Psoas muscle (tissue), 7 donors: ENCODE measurements at regions not wholly inside any gene's neighbourhood (a gene's known extent, or its start where the extent isn't known, plus 50 kb on each side); places are given as distances from the start of the nearest gene placed in this dataset.

ENCODE experiments used
- ATAC-seq, 4 donors: fragments of 200-7000 bp; cut with Tn5 transposase; one replicate each; pipeline ENCODE4 v1.9.1; 2020; ENCODE audit warnings: moderate library complexity in 3 of 4, mild to moderate bottlenecking in 2 of 4
- DNase-seq, 2 donors: peaks; one replicate each; pipeline ENCODE4 v3.0.0-alpha.2; 2020
- H3K27ac ChIP-seq: fragments of 200-600 bp; one replicate; pipeline ENCODE4 v1.8.0; 2022
- H3K27me3 ChIP-seq, 3 donors: fragments of 200-600 bp in 1 of 3; one replicate each; pipeline versions ENCODE4 v1.6.1 to v1.8.0; 2013 to 2022; ENCODE audit warnings: low read length in 2 of 3, mild to moderate bottlenecking in 2 of 3, moderate library complexity in 1 of 3; ENCODE audit not compliant: insufficient read depth in 3 of 3
- H3K36me3 ChIP-seq, 2 donors: fragments of 200-600 bp in 1 of 2; one replicate each; pipeline versions ENCODE4 v1.6.1 to v1.8.0; 2013 to 2022; ENCODE audit warnings: low read depth in 1 of 2, mild to moderate bottlenecking in 1 of 2, moderate library complexity in 1 of 2; ENCODE audit not compliant: insufficient read depth in 1 of 2
- H3K4me1 ChIP-seq: fragments of 200-600 bp; one replicate; pipeline ENCODE4 v1.8.0; 2022
- H3K4me3 ChIP-seq: fragments of 200-600 bp; one replicate; pipeline ENCODE4 v1.8.0; 2022; ENCODE audit warnings: mild to moderate bottlenecking
- H3K9me3 ChIP-seq: fragments of 200-600 bp; one replicate; pipeline ENCODE4 v1.8.0; 2022
- WGBS, 3 donors: extraction: QIAGEN DNeasy Blood & Tissue Kit; methylation state at CpG; one replicate each; pipeline versions ENCODE4 v1.1.6 to v1.1.7; 2013; 5-methylcytosine and 5-hydroxymethylcytosine counted together
- intact Hi-C, 2 donors: fragments of 100-400 bp; cut with DNase I; formaldehyde crosslinking; loops; one replicate each; pipeline versions ENCODE4 v1.11.0 to v1.14.2; 2022
- TF ChIP-seq, protein P1 (sequence below): fragments of 200-600 bp; IDR thresholded peaks from one replicate; pipeline ENCODE4 v1.8.0; 2022; ENCODE audit warnings: antibody characterized with exemption
- donor health status: healthy with polysubstance abuse.
- donor health status: DM: no; HTN: no; CAD: no; lungs with moderate emphysema.
- donor health status: Bipolar disorder and iron deficiency.
- donor health status: healthy.
- donor health status: DM: yes; HTN: yes; CAD: no.
- donor health status: DM: no; HTN: no; CAD: no.
- donor health status: DM: yes; HTN: yes; CAD: no.

DNA sequence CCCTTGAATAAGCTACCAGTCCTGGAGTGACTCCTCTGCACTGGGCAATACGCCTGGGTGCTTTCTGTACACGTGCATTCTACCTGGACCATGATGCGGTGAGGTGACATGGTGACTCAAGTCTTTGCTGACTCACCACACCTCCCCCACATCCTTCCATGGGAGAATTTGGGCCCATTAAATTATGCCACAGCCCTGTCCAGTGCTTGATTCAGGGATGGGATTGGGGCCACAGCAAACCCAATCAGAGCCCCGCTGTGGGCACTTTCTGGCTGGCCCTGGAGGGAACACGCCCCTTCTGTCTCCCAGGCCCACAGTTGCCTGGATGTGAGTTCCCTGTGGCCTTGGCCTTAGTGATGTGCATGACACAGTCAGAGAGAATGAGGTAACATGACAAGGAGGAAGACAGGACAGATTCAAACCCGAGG, 86.9 kb downstream of the LRRC30 start:
- H3K4me3 ChIP-seq = no peak overlapping the region
- no peaks in the 10 kb centered on the region for H3K27me3 ChIP-seq
- no peaks in the 10 kb centered on the region for H3K9me3 ChIP-seq
- DNase-seq (no peak), ATAC-seq (no peak)
- H3K36me3 ChIP-seq = no peaks in the 10 kb centered on the region
- H3K4me1 ChIP-seq = no peaks in the 10 kb centered on the region
- TF ChIP-seq, protein P1, sequence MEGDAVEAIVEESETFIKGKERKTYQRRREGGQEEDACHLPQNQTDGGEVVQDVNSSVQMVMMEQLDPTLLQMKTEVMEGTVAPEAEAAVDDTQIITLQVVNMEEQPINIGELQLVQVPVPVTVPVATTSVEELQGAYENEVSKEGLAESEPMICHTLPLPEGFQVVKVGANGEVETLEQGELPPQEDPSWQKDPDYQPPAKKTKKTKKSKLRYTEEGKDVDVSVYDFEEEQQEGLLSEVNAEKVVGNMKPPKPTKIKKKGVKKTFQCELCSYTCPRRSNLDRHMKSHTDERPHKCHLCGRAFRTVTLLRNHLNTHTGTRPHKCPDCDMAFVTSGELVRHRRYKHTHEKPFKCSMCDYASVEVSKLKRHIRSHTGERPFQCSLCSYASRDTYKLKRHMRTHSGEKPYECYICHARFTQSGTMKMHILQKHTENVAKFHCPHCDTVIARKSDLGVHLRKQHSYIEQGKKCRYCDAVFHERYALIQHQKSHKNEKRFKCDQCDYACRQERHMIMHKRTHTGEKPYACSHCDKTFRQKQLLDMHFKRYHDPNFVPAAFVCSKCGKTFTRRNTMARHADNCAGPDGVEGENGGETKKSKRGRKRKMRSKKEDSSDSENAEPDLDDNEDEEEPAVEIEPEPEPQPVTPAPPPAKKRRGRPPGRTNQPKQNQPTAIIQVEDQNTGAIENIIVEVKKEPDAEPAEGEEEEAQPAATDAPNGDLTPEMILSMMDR = no peak
- intact Hi-C loops = no loop called here
- 86 to 91% (median 89%) methylated on average over 6 of the region's 6 CpGs for WGBS, 3 donors
- no peak overlapping the region for H3K27ac ChIP-seq

DNA sequence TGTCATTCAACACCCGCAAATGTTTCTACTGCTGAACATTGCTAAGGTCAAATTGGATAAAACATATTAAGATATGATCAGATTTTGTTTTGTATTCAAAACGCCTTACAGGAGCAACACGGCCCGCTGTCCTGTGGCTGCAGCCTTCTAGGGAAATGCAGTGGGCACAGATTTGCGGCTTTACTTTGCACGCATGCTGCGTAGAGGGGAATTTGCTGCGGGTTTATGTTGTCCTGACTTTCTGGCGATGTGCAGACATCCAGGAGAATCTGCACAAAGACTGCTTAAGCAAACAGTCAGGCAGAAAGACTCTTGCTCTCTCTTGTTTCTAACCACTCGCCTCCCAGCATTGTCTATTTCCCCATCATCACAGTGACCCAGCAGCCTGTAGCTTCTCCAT, 88.3 kb downstream of the LRRC30 start:
- H3K9me3 ChIP-seq = no peaks in the 10 kb centered on the region
- H3K27me3 ChIP-seq = no peaks in the 10 kb centered on the region
- intact Hi-C loops = no loop called here
- DNase-seq (no peak), ATAC-seq (no peak)
- no peaks in the 10 kb centered on the region for H3K4me1 ChIP-seq
- TF ChIP-seq, protein P1 = no peak
- 78 to 82% (median 80%) methylated on average over 10 of the region's 10 CpGs for WGBS, 3 donors
- no peak overlapping the region for H3K27ac ChIP-seq
- no peaks in the 10 kb centered on the region for H3K36me3 ChIP-seq
- H3K4me3 ChIP-seq = no peak overlapping the region

DNA sequence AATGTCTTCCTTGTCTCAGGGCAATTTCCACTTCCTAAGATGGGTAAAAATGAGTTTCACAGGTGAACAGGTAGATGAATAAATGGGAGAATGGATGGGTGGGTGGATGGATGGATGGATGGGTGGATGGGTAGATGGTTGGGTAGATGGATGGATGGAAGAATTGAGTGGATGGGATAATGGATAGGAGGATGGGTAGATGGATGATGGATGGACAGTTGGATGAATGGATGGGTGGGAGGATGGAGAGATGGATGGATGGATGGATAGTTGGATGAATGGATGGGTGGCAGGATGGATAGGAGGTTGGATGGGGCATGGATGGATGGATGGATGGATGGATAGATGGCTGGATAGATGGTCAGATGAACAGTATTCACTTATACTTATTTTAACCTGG, 90.9 kb downstream of the LRRC30 start:
- Histone ChIP-seq H3K27ac (no peak overlapping the region), H3K27me3 (no peaks in the 10 kb centered on the region), H3K4me3 (no peak overlapping the region), H3K9me3 (no peaks in the 10 kb centered on the region), H3K4me1 (no peaks in the 10 kb centered on the region), H3K36me3 (no peaks in the 10 kb centered on the region)
- no peak for DNase-seq
- ATAC-seq = no peak
- TF ChIP-seq, protein P1 = no peak
- intact Hi-C loops = no loop called here

DNA sequence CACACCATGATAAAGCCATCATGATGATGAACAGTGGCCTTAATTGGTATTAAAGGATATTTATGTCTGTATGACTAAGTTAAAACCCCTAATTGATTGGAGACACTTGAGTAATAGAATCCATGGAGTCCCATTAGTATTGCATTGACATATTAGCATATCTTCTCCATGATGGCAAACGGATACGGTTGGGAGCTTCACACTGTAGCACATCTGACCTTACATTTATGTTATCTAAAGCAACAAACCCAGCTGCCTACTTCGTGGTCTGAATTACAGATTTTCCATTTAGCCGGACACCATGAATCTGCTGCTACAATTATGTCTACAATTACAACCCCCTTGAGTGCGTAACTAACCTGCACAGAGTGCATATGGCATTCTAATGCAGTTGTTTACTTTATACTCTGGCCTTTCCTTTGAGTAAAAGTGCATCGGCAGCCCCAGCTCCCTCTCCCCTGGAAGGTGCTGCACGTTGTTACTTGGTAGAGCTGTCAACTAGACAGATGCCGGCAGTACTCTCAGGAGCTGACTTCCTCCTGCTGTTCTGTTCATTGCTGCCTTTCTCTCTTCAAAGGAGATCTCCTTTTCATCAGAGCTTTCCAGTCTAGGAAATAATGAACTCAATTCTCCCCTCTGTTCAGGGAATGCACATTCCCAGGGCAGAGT, 92.1 kb downstream of the LRRC30 start:
- Histone ChIP-seq H3K27me3 (no peaks in the 10 kb centered on the region), H3K4me3 (no peak overlapping the region), H3K36me3 (no peaks in the 10 kb centered on the region), H3K4me1 (no peaks in the 10 kb centered on the region), H3K27ac (no peak overlapping the region), H3K9me3 (no peaks in the 10 kb centered on the region)
- 26 to 33% (median 33%) methylated on average over 8 of the region's 8 CpGs for WGBS, 3 donors
- no peak for DNase-seq
- ATAC-seq = no peak
- TF ChIP-seq, protein P1 = no peak
- intact Hi-C loops = no loop called here

DNA sequence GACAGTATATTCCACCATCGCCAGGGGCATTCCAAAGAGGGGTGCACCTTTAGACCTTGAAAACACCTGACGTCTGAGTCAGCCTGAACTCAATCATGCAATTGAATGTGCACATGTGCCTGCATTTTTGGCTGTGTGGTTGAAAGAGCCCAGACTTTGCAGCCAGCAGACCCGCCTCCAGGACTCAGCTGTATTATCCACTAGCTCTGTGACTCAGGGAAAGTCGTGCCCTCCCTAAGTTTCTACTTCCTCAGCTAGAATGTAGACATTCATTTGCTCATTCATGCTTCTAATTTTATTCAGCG, 94.2 kb downstream of the LRRC30 start:
- no peak for ATAC-seq
- Histone ChIP-seq H3K27ac (no peak overlapping the region), H3K4me1 (no peaks in the 10 kb centered on the region), H3K36me3 (no peaks in the 10 kb centered on the region), H3K4me3 (no peak overlapping the region), H3K27me3 (no peaks in the 10 kb centered on the region), H3K9me3 (no peaks in the 10 kb centered on the region)
- TF ChIP-seq, protein P1 = no peak
- intact Hi-C loops = no loop called here
- DNase-seq = no peak
- 62 to 72% (median 70%) methylated on average over 5 of the region's 5 CpGs for WGBS, 3 donors
